NCI-H1694 (cell line): ENCODE measurements at regions not wholly inside any gene's neighbourhood (a gene's known extent, or its start where the extent isn't known, plus 50 kb on each side); places are given as distances from the start of the nearest gene placed in this dataset.
"Not testable (repeated sequence)": the region's sequence is repeated elsewhere in the genome, so short reads cannot be mapped to it uniquely, and the experiment has no call there.

Source experiments
- DNase-seq: peaks from one replicate; lab custom pipeline; 2025; lab: John Stamatoyannopoulos, UW

DNA sequence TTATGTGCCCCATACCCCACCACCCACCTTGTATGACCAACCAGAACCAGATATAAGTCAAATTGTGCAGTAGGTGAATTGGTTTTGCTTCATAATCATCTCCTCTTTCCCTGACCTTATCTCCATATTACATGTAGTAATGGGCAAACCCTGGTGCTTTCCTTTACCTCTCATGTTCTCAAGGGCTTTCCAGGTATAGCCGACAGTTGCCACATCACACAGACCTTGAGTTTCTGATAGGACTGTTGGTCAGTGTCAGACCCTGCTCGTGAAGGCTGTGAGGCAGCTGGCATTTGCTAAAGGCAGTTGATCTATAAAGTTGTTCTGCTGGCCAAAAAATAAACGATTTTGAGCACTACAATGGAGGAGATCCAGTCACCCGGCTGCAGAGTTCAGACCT, 145.9 kb downstream of the ALX1 start:
- DNase-seq = no peak

- not testable (repeated sequence) for DNase-seq
Observed at GRCh38 chr12:85433148-85433547, 153.1 kb downstream of the ALX1 start.

- no peak for DNase-seq
Observed at GRCh38 chr12:85440271-85440670, 160.3 kb downstream of the ALX1 start.

GRCh38 chr12:85441025-85441424, 161.0 kb downstream of the ALX1 start:
- no peak for DNase-seq

DNA sequence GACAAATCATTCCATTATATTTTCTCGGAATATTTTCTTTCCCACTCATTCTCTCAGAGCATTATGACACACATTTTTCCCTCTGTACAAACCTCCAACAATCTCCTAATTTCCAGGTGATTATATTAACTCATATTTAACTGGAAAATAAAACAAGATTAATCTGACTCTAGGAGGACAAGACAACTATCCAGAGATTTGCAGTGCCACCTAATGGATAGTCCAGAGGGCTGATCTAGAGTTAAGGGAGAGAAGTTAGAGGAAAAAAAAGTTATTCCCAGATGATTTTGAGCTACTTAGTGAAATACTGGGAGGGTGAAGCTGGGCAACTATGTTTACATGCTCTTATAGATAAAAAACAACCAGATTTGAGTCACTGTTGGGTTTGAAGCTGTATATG, 161.7 kb downstream of the ALX1 start:
- DNase-seq = no peak

- no peak for DNase-seq
Observed at GRCh38 chr12:85445060-85445938, 165.3 kb downstream of the ALX1 start.

DNA sequence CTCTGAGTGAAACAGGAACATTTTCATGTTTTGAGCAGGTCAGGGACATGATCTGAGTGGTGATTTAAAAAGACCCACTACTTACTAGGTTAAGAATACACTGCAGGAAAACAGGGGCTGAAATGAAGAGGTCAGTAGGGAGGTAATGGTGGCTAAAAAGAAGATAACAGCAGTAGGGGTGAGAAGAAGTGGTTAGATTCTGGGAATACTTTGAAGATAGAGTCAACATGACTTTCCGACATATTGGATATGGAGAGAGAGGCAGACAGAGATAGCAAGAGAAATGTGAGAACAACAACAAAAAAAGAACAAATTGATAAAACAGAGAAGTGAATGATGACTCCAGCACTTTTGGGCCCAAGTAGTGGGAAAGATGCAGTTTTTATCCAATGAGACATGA, 168.0 kb downstream of the ALX1 start:
- no peak for DNase-seq

DNA sequence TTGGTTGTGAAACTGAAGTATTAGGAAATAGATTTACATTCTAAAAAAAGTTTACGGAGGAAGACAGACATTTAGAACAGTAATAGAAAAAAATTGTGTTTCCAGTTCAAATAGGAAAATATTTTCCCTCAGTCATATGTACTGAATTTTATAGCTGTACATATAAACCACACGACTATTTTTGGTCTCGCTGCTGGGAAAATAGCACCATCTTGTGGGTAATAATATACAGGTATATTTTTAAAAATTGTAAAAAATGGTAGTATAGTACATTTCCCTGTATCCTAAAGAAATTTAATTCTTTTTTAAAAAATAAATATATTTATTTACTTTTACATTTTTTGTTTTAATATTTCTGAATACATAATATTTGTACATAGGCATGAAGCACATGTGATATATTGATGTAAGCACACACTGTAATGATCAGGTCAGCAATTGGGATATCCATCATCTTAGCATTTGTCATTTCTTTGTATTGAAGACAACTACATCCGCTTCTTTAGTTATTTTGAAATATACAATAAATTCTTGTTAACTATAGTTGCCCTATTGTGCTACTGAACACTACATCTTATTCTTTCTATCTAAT, 168.6 kb downstream of the ALX1 start:
- DNase-seq = peak; percentile 3

DNA sequence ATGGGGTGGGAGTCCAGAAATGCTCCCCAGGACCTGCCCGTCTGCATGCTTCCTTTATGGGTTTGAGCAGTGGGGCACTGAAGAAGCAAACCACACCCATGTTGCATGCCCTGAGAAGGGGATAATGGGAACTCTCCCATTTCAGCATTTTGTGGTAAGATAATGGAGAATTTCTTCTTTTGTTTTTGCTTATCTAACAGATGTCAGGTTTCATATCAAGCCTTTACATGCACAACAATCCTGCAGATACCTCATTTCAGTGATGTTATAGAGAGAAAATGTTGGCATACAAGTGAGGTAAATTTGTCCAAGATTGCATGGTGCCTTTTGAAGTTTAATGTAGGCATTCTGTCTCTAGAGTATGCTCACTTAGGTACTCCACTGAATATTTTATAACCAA, 177.0 kb downstream of the ALX1 start:
- no peak for DNase-seq

DNA sequence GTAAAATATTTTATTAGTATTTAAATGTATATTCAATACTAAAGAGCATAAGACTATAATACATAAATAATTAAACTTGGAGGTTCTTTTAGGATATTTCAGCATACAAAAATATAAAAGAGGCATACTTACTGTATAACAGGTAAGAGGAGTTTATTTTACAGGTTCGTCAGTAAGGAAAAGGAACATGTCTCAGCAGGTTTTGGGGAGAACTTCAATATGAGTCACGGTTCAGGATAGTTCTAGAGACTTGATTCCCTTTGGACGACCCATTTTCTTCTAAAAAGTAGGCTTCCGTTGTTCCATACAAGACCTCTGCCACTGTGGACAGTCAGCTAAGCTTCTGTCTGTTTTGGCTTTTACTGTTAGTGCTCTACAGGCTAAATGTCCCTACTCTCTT, 181.1 kb downstream of the ALX1 start:
- DNase-seq = no peak

GRCh38 chr12:85462888-85463287, 182.9 kb downstream of the ALX1 start:
- no peak for DNase-seq

DNA sequence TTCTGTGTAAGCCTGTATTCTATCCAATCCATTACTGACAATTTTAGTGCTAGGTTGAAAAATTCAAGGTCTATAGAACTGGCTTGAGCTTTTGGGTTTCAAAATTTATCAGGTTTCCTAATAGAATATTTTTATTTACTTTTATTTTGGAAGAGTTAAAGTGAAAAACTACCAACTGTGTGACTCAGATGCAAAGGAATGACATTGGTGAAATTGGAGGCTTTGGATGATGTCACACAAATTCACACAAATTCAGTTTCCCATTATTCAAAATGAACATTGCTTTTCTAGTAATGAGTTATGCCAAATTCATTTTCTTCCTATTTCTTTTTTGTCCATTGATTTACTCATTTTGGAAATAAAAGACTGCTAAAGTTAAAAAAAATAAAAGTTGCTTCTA, 186.9 kb downstream of the ALX1 start:
- no peak for DNase-seq

DNA sequence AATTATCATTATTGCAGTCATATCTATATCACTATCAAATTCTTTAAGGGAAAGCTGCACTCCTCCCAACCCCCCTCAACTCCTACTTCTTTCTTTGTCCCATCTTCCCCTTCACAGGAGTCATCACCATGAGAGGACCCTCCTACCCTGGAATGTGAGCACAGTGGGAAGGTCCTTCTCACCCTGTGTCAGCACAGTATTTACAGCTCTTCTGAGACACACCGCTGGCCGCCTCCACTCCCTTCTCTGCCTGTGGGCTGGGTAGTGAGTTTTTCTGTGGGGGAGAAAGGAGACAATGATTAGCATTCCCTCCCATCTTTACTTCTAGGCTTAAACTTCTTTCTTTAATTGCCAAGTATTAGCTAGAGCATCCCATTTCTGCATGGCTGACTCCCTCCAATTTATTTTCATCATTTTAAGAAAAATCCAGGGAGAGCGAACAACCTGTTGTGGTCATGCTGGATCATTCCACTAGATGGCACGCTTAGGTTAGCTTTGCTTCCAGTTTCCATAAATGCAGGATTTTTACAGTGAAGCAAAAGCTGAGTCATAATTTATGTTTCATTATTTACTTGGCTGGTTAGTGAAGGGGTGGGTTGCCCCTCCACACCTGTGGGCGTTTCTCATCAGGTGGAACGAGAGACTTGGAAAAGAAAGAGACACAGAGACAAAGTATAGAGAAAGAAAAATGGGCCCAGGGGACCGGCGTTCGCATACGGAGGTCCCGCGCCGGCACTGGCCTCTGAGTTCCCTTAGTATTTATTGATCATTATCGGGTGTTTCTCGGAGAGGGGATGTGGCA, 188.5 kb downstream of the ALX1 start:
- DNase-seq = peak; percentile 31

DNA sequence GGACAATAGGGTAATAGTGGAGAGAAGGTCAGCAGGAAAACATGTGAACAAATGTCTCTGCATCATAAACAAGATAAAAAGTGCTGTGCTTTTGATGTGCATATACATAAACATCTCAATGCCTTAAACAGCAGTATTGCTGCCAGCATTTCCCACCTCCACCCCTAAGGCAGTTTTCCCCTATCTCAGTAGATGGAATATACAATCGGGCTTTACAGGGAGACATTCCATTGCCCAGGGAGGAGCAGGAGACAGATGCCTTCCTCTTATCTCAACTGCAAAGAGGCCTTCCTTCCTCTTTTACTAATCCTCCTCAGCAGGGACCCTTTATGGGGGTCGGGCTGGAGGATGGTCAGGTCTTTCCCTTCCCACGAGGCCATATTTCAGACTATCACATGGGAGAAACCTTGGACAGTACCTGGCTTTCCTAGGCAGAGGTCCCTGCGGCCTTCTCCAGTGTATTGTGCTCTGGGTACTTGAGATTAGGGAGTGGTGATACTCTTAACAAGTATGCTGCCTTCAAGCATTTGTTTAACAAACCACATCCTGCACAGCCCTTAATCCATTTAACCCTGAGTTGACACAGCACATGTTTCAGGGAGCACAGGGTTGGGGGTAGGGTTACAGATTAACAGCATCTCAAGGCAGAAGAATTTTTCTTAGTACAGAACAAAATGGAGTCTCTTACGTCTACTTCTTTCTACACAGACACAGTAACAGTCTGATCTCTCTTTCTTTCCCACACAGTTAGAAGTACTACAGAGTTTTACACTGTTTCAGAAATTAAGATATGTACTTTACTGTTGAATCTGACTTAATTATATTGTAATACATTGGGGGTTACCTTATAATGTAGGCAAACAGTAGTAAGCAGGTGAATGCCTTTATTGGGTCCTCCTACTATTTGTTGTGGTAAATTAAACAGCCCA, 189.4 kb downstream of the ALX1 start:
- DNase-seq = not testable (repeated sequence)

DNA sequence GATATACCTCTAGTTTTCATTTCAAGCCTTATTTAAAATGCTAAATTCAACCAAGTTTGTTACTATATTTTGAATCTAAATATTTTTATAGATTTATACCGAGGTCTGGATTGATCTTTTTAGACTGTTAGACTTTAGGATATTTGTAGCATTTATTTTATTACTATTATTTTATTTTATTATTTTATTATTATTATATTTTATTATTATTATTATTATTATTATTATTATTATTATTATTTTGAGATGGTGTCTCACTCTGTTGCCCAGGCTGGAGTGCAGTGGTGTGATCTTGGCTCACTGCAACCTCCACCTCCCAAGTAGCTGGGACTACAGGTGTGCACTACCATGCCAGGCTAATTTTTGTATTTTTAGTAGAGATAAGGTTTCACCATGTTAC, 195.3 kb downstream of the ALX1 start:
- DNase-seq = not testable (repeated sequence)

GRCh38 chr12:85476756-85477155, 196.7 kb downstream of the ALX1 start:
- no peak for DNase-seq

DNA sequence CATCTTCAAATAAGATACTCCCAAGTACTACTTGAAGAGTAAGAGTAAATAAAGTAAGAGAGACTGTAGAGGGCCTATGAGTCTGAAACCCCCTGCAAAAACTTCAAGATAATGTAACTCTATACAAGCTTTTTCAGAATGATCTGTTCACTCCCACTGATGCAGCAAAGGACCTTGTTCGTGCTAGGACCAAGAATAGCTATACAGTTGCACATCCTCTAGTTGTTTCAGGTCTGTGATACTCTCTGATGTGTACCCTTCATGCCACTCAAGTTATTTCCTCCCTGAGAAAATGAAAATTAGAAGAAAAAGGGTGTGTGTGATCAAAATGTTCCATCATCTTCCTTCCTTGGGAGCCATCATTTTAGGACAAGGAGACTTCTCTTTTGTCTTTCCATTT, 204.4 kb downstream of the ALX1 start:
- no peak for DNase-seq

DNA sequence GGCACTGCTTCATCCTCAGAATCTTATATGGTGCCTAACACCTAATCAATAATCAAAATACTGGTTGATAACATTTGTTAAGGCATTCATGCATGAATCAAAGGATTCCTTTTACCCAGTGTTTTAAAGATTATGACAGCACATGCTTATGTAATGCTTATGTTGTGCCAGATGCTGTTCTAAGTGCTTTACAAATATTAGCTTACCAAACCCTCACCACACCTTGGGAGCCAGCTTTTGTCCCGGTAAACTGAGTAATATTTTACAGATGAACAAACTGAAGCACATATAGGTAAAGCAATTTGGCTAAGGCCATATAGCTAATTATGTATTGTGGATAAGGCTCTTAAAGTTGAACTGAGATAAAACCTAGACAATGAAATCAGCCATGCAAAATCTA, 209.2 kb downstream of the ALX1 start:
- DNase-seq = no peak

- DNase-seq = no peak
Observed at GRCh38 chr12:85504164-85504563, 224.1 kb downstream of the ALX1 start.

GRCh38 chr12:85504624-85505023, 224.6 kb downstream of the ALX1 start:
- no peak for DNase-seq

- no peak for DNase-seq
Observed at GRCh38 chr12:85507456-85507855, 227.4 kb downstream of the ALX1 start.
